HT-29 (cell line): ENCODE measurements at regions not wholly inside any gene's neighbourhood (a gene's known extent, or its start where the extent isn't known, plus 50 kb on each side); places are given as distances from the start of the nearest gene placed in this dataset.
"Not testable (repeated sequence)": the region's sequence is repeated elsewhere in the genome, so short reads cannot be mapped to it uniquely, and the experiment has no call there.

Experiments used
- DNase-seq: peaks from one replicate; pipeline ENCODE4 v3.0.0-alpha.2; 2015; ENCODE audit warnings: low spot score

DNA sequence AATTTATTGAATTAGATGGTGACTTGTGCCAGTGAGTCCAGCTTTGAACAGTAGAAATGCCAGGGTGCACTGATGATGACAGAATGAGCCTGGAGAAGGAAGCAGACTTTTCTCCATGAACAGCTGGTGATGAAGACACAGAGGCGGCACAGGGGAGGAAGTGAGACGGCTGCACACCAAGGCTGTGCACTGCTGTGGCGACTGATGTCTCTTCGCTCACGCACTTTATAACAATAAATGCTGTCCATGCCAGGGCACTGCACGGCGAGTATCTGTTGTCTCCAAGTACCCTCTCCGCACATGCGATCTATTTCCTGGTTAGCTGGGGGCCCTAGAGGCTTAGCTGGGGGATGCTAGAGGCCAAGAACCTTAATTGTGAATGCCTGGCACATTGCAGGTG is 175.2 kb downstream of the TMEM200C start:
- no peak for DNase-seq

GRCh38 chr18:5717256-5717655 is 173.5 kb upstream of the EPB41L3 start:
- no peak for DNase-seq

DNA sequence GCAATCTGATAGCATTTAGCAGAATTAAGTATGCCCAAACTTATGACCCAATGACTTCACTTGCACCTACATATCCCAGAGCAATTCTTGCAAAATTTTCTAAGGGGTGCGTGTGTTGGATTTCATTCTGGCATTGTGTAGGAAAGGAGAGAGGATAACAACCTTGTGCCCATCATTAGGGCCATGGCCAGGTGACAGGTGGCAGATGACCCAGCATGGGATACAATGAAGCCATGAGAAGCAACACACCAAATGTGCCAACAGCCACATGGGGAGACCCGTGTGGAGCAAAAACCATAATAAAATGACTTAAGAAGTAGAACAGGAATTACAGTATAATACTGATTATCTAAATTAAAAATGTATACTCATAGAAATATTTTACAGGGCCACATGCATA is 166.9 kb upstream of the EPB41L3 start:
- DNase-seq = no peak

DNA sequence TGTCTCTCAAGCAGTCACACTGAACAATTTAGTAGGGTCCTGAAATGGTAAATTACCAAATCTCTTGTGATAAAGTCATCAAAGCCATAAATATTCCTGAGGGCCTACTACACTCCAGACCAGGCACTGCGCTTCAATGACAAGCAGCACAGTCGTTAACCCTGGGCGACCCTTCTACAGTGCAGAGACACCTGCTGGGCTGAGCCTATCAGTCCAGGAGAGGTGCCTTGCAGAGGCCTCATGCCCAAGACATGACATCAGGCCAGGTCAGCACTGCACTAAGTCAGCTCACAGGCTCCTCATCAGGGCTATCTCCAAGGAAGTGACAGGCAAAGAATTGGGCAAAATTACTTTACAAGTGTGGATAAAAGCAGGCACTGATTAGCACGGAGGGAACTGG is 166.4 kb upstream of the EPB41L3 start:
- DNase-seq = no peak

DNA sequence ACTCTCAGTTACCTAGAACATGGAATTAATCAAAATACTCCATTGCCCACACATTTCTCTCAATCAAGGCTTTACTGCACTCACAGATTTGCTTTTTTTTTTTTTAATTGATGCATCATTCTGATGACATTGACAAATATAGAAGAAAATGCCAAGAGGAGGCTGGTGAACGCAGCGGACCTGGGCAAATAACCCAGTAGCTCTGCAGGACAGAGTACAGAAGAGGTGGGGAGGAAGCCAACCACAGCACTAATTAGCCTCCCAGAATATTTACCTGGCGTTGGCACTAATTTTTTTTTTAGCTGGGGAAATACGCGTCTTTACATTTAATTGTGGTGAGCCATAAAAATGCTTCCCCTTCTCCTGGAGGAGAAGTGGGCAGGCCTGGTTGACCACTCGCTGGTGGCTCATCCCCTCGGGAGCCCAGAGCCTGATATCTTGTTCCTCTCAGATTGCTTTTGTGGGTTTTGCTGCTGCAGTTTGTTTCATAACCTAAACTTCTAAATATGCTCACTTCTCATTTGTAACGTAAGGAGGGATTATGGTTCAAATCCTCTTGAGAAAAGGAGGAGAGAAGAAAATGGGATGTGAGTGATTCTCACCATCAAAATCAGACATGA is 165.8 kb upstream of the EPB41L3 start:
- no peak for DNase-seq

GRCh38 chr18:5707586-5707985 is 163.8 kb upstream of the EPB41L3 start:
- DNase-seq = no peak

- DNase-seq = no peak
These were observed 161.6 kb upstream of the EPB41L3 start for GRCh38 chr18:5705393-5705792.

DNA sequence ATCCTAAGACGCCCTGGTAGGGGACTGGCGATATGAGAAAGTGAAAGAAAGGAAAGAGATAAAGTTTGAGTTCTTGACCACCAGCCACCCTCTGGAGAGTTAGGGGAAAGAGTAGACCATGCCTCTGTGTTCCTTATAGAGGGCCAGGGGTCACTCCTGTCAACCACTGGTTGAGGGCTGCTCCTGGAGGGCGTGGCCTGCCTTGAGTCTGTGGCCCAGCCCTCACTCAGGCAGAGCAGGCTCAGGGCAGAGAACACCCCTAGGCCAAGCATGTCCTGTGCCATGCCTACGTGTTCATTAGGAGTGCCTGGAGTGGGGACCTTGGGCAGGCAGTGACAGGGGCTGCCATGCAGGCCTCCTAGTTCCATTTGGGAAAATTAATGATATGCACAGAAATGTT is 161.1 kb upstream of the EPB41L3 start:
- DNase-seq = no peak

GRCh38 chr18:5702016-5702415 is 158.2 kb upstream of the EPB41L3 start:
- not testable (repeated sequence) for DNase-seq

GRCh38 chr18:5693699-5694294 is 150.0 kb upstream of the EPB41L3 start:
- no peak for DNase-seq

DNA sequence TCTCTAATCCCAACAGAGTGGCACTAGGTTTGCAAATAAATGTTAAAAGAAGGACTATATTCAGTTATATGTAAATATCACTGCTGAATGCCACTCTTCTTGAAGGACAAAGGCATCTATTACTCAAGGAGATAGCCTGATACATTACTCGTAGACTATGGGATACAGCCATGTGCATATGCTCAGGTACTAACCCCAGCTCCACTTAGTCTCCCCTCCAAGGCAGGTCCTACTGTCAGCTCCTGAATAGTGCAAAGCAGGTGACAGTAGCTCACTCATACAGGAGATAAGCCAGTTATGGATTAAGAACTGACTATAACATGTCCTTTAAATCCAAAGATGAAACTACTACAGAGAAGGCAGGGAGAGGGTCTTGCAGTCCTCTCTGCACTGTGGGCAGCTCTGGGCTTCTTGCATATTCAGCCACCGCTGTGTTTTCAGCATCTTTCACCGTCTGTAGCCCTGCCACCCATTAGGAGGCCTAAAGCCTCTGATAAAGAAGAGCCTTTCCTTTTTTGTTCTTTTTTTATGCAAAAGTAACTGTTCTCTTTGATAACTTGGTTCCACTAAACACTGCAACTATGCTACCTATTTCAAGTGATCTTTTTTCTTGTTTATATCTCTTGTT is 135.1 kb upstream of the EPB41L3 start:
- no peak for DNase-seq

GRCh38 chr18:5678278-5678677 is 134.5 kb upstream of the EPB41L3 start:
- no peak for DNase-seq

- DNase-seq = no peak
These were observed 129.8 kb upstream of the EPB41L3 start for GRCh38 chr18:5673616-5674015.

- no peak for DNase-seq
These were observed 125.8 kb upstream of the EPB41L3 start for GRCh38 chr18:5669585-5669984.

GRCh38 chr18:5668087-5668715 is 124.4 kb upstream of the EPB41L3 start:
- DNase-seq = no peak

- DNase-seq = no peak
These were observed 123.6 kb upstream of the EPB41L3 start for GRCh38 chr18:5667356-5667755.

- DNase-seq = no peak
These were observed 118.8 kb upstream of the EPB41L3 start for GRCh38 chr18:5662586-5663090.

DNA sequence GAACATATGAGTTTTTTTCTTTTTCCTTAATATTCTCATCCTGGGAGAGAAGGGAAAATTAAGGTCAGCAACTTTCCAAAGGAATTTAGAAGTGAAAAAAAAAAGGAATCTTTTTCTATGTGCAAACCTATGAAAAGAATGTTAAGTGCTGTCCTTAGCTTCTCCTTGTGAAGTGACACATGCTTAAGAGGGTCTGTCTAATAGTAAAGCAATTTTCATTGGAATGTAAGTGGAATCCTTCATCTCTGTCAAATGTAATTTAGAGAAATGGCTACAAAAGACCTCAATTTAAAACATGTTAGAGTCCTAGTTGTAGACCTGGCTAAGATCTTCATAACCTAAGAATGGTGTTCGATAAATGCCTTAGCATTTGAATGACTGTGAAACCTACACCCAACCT is 117.4 kb upstream of the EPB41L3 start:
- DNase-seq = no peak

GRCh38 chr18:5653802-5654201 is 110.0 kb upstream of the EPB41L3 start:
- no peak for DNase-seq

- no peak for DNase-seq
These were observed 107.9 kb upstream of the EPB41L3 start for GRCh38 chr18:5651736-5652135.

DNA sequence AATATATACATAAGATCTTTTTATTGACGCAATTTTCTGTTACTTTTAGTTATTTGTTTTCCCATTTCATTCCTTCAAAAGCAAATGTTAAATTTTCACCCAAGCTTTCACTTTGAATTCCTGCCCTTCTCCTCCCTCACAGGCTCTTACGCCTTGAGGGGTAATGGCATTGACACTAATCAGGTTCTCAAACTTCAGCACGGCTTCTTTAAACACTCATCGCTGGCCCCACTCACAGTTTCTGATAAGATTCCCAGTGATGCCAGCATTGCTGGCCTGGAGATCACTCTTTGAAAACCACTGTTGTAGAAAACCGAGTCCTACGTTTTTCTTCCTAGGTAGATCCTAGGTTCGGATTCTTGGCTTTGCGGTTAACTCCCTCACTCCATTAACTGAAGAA is 105.6 kb upstream of the EPB41L3 start:
- DNase-seq = no peak

GRCh38 chr18:5646739-5647138 is 102.9 kb upstream of the EPB41L3 start:
- no peak for DNase-seq

- DNase-seq = no peak
These were observed 99.5 kb upstream of the EPB41L3 start for GRCh38 chr18:5643288-5643687.
